ENCODE measurements at regions not wholly inside any gene's neighbourhood (a gene's known extent, or its start where the extent isn't known, plus 50 kb on each side); places are given as distances from the start of the nearest gene placed in this dataset.

- Histone ChIP-seq H3K9me3 (replicated peaks; ENCODE audit: control insufficient read depth, insufficient read depth, low read length) (no peaks in the 10 kb centered on the region; the same call in 2 of the 3 replicates), H3K4me2 (ENCODE audit: control insufficient read depth, insufficient read depth) (no peak overlapping the region), H3K79me2 (ENCODE audit: control insufficient read depth, insufficient read depth, low read length) (no peaks in the 10 kb centered on the region), H3K36me3 (ENCODE audit: control insufficient read depth in 2 of 2, insufficient read depth in 2 of 2, low read length in 1 of 2) (no peaks in the 10 kb centered on the region), H3K9ac (ENCODE audit: control insufficient read depth, insufficient read depth, low read length) (no peak overlapping the region), H4K20me1 (ENCODE audit: control insufficient read depth, insufficient read depth) (no peaks in the 10 kb centered on the region), H3K27me3 (replicated peaks in 1 of 2; ENCODE audit: control insufficient read depth in 2 of 2, insufficient read depth in 2 of 2, low read length in 1 of 2) (no peaks in the 10 kb centered on the region), H3K27ac (ENCODE audit: control insufficient read depth, insufficient read depth) (no peak overlapping the region), H2AFZ (ENCODE audit: control insufficient read depth, low read depth, low read length) (no peak overlapping the region), H3K4me3 (no peak overlapping the region), H3K4me1 (ENCODE audit: control insufficient read depth, insufficient read depth, low read length) (peaks cover 7% of the 10 kb centered on the region; the same call in 1 of the 2 replicates)
- in situ Hi-C loops (cut with MboI) (loop anchor here (25.0 kb wide), 1 partner anchor 189 kb away; no protein-coding TSS in a partner anchor), intact Hi-C loops (cut with micrococcal nuclease; ENCODE audit: unreplicated experiment) (no loop called here)
- DNase-seq (ENCODE audit: low read depth, low spot score): no peak
- FAIRE-seq: no peak
- BruUV-seq (replicated peaks): no TSS peak
- no peak for ATAC-seq
- ChIA-PET CTCF (interaction anchor here (2.1 kb wide), 1 partner anchor 11 kb away, joined by 10 read pairs; no protein-coding TSS in a partner anchor), RAD21 (ENCODE audit: unreplicated experiment) (interaction anchor here (1.2 kb wide), 2 partner anchors 11 to 523 kb away, joined by 3 to 5 read pairs; no protein-coding TSS in a partner anchor), POLR2A (no interaction called here), SMC1A (ENCODE audit: uncharacterized antibody, unreplicated experiment) (interaction anchor here (1.0 to 2.8 kb wide), 5 partner anchors 11 to 477 kb away, joined by 3 to 13 read pairs (median 3); no protein-coding TSS in a partner anchor)
- no peak for TF ChIP-seq IRF4 (IDR thresholded peaks at IDR 0.05; ENCODE audit: low read depth, low read length)
- no peak for TF ChIP-seq POLR2A (IDR thresholded peaks at IDR 0.05; ENCODE audit: low read depth, low read length)
- no peak for TF ChIP-seq SREBF2 (IDR thresholded peaks at IDR 0.05; ENCODE audit: low read length)
- TF ChIP-seq, protein P1, sequence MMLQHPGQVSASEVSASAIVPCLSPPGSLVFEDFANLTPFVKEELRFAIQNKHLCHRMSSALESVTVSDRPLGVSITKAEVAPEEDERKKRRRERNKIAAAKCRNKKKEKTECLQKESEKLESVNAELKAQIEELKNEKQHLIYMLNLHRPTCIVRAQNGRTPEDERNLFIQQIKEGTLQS (IDR thresholded peaks at IDR 0.05; ENCODE audit: borderline replicate concordance, extremely low read depth, low read depth, low read length): no peak
- TF ChIP-seq IKZF1 (conservative IDR thresholded peaks at IDR 0.05): no peak
Observed at GRCh38 chr18:45201489-45201888, 413.8 kb upstream of the SLC14A2 start.

DNA sequence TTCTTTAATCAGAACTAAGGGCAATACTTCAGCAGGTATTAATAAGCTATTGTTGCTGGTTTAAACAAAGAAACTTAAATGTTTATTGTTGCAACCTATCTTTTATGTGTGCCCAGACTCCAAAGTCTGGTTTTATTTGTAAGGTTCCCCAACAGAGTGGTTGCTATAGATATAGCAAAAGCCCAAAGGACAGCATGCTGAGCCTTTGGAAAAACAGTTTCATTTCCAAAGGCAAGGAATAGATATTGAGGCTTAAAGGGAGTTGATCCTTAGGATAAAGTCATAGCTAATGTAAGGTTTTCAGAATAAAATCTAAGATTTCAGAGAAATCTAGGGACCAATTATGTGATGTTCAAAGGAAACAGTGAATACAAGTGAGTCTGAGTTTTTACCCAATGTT, 413.2 kb upstream of the SLC14A2 start:
- no peak overlapping the region for H3K4me3 ChIP-seq
- intact Hi-C loops (cut with micrococcal nuclease; ENCODE audit: unreplicated experiment): no loop called here
- H3K27me3 ChIP-seq (replicated peaks in 1 of 2; ENCODE audit: control insufficient read depth in 2 of 2, insufficient read depth in 2 of 2, low read length in 1 of 2): no peaks in the 10 kb centered on the region
- ATAC-seq (no peak), DNase-seq (ENCODE audit: low read depth, low spot score) (no peak), FAIRE-seq (no peak)
- no peaks in the 10 kb centered on the region for H3K79me2 ChIP-seq (ENCODE audit: control insufficient read depth, insufficient read depth, low read length)
- no peak overlapping the region for H3K9ac ChIP-seq (ENCODE audit: control insufficient read depth, insufficient read depth, low read length)
- no TSS peak for BruUV-seq (replicated peaks)
- no peak overlapping the region for H2AFZ ChIP-seq (ENCODE audit: control insufficient read depth, low read depth, low read length)
- no peak overlapping the region for H3K27ac ChIP-seq (ENCODE audit: control insufficient read depth, insufficient read depth)
- H4K20me1 ChIP-seq (ENCODE audit: control insufficient read depth, insufficient read depth): no peaks in the 10 kb centered on the region
- ChIA-PET POLR2A (no interaction called here), CTCF (interaction anchor here (2.1 kb wide), 1 partner anchor 10 kb away, joined by 10 read pairs; no protein-coding TSS in a partner anchor), RAD21 (ENCODE audit: unreplicated experiment) (interaction anchor here (1.2 kb wide), 2 partner anchors 10 to 523 kb away, joined by 3 to 5 read pairs; no protein-coding TSS in a partner anchor), SMC1A (ENCODE audit: uncharacterized antibody, unreplicated experiment) (interaction anchor here (1.0 to 2.8 kb wide), 5 partner anchors 11 to 478 kb away, joined by 3 to 13 read pairs (median 3); no protein-coding TSS in a partner anchor)
- H3K4me1 ChIP-seq (ENCODE audit: control insufficient read depth, insufficient read depth, low read length): peaks cover 3% of the 10 kb centered on the region; the same call in 1 of the 2 replicates
- no peak overlapping the region for H3K4me2 ChIP-seq (ENCODE audit: control insufficient read depth, insufficient read depth)
- no peaks in the 10 kb centered on the region; the same call in 2 of the 3 replicates for H3K9me3 ChIP-seq (replicated peaks; ENCODE audit: control insufficient read depth, insufficient read depth, low read length)
- in situ Hi-C loops (cut with MboI): loop anchor here (25.0 kb wide), 1 partner anchor 190 kb away; no protein-coding TSS in a partner anchor
- H3K36me3 ChIP-seq (ENCODE audit: control insufficient read depth in 2 of 2, insufficient read depth in 2 of 2, low read length in 1 of 2): no peaks in the 10 kb centered on the region
- TF ChIP-seq MXI1 (IDR thresholded peaks at IDR 0.05; ENCODE audit: low read depth, low read length): no peak
- no peak for TF ChIP-seq RAD51 (IDR thresholded peaks at IDR 0.05)
- no peak for TF ChIP-seq RAD21 (IDR thresholded peaks at IDR 0.05; ENCODE audit: insufficient read depth, low read depth, low read length)
- TF ChIP-seq, protein P2, sequence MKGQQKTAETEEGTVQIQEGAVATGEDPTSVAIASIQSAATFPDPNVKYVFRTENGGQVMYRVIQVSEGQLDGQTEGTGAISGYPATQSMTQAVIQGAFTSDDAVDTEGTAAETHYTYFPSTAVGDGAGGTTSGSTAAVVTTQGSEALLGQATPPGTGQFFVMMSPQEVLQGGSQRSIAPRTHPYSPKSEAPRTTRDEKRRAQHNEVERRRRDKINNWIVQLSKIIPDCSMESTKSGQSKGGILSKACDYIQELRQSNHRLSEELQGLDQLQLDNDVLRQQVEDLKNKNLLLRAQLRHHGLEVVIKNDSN (IDR thresholded peaks at IDR 0.05; ENCODE audit: borderline replicate concordance, extremely low read length, insufficient read depth, low read depth, low read length): no peak
- TF ChIP-seq, protein P3, sequence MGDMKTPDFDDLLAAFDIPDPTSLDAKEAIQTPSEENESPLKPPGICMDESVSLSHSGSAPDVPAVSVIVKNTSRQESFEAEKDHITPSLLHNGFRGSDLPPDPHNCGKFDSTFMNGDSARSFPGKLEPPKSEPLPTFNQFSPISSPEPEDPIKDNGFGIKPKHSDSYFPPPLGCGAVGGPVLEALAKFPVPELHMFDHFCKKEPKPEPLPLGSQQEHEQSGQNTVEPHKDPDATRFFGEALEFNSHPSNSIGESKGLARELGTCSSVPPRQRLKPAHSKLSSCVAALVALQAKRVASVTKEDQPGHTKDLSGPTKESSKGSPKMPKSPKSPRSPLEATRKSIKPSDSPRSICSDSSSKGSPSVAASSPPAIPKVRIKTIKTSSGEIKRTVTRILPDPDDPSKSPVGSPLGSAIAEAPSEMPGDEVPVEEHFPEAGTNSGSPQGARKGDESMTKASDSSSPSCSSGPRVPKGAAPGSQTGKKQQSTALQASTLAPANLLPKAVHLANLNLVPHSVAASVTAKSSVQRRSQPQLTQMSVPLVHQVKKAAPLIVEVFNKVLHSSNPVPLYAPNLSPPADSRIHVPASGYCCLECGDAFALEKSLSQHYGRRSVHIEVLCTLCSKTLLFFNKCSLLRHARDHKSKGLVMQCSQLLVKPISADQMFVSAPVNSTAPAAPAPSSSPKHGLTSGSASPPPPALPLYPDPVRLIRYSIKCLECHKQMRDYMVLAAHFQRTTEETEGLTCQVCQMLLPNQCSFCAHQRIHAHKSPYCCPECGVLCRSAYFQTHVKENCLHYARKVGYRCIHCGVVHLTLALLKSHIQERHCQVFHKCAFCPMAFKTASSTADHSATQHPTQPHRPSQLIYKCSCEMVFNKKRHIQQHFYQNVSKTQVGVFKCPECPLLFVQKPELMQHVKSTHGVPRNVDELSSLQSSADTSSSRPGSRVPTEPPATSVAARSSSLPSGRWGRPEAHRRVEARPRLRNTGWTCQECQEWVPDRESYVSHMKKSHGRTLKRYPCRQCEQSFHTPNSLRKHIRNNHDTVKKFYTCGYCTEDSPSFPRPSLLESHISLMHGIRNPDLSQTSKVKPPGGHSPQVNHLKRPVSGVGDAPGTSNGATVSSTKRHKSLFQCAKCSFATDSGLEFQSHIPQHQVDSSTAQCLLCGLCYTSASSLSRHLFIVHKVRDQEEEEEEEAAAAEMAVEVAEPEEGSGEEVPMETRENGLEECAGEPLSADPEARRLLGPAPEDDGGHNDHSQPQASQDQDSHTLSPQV (IDR thresholded peaks at IDR 0.05): no peak
- TF ChIP-seq CBX3 (IDR thresholded peaks at IDR 0.05; ENCODE audit: borderline replicate concordance, low read depth): no peak

All from GM12878 (cell line).